ENCODE measurements at regions not wholly inside any gene's neighbourhood (a gene's known extent, or its start where the extent isn't known, plus 50 kb on each side); places are given as distances from the start of the nearest gene placed in this dataset.

GRCh38 chr3:148092624-148093347 lies 604.9 kb upstream of the AGTR1 start:
- no peak for DNase-seq

GRCh38 chr3:148093753-148094152 lies 604.0 kb upstream of the AGTR1 start:
- no peak for DNase-seq

- DNase-seq, result no peak
Measured at GRCh38 chr3:148095962-148096361, 601.7 kb upstream of the AGTR1 start.

GRCh38 chr3:148100476-148100875 lies 597.2 kb upstream of the AGTR1 start:
- no peak for DNase-seq

GRCh38 chr3:148101061-148101460 lies 596.6 kb upstream of the AGTR1 start:
- no peak for DNase-seq

- DNase-seq, result no peak
Measured at GRCh38 chr3:148102156-148102555, 595.5 kb upstream of the AGTR1 start.

- no peak for DNase-seq
Measured at GRCh38 chr3:148106062-148106461, 591.6 kb upstream of the AGTR1 start.

- DNase-seq, result no peak
Measured at GRCh38 chr3:148126956-148127355, 570.7 kb upstream of the AGTR1 start.

GRCh38 chr3:148128136-148128535 lies 569.6 kb upstream of the AGTR1 start:
- no peak for DNase-seq

GRCh38 chr3:148131990-148132638 lies 565.6 kb upstream of the AGTR1 start:
- no peak for DNase-seq

- no peak for DNase-seq
Measured at GRCh38 chr3:148136816-148137215, 560.9 kb upstream of the AGTR1 start.

- no peak for DNase-seq
Measured at GRCh38 chr3:148146241-148146640, 551.5 kb upstream of the AGTR1 start.

GRCh38 chr3:148146947-148147826 lies 550.5 kb upstream of the AGTR1 start:
- no peak for DNase-seq

- no peak for DNase-seq
Measured at GRCh38 chr3:148147903-148148302, 549.8 kb upstream of the AGTR1 start.

- no peak for DNase-seq
Measured at GRCh38 chr3:148149556-148149955, 548.1 kb upstream of the AGTR1 start.

- no peak for DNase-seq
Measured at GRCh38 chr3:148150141-148150540, 547.6 kb upstream of the AGTR1 start.

GRCh38 chr3:148158210-148158609 lies 539.5 kb upstream of the AGTR1 start:
- DNase-seq, result no peak

GRCh38 chr3:148162132-148162531 lies 535.6 kb upstream of the AGTR1 start:
- no peak for DNase-seq

- DNase-seq, result no peak
Measured at GRCh38 chr3:148168347-148168746, 529.4 kb upstream of the AGTR1 start.

GRCh38 chr3:148173851-148174250 lies 523.9 kb upstream of the AGTR1 start:
- no peak for DNase-seq

- no peak for DNase-seq
Measured at GRCh38 chr3:148175214-148175613, 522.5 kb upstream of the AGTR1 start.

- DNase-seq, result no peak
Measured at GRCh38 chr3:148178503-148178902, 519.2 kb upstream of the AGTR1 start.

- DNase-seq, result no peak
Measured at GRCh38 chr3:148184798-148185197, 512.9 kb upstream of the AGTR1 start.

GRCh38 chr3:148186881-148187280 lies 510.8 kb upstream of the AGTR1 start:
- no peak for DNase-seq
